HFF-Myc (cell line): ENCODE measurements at regions not wholly inside any gene's neighbourhood (a gene's known extent, or its start where the extent isn't known, plus 50 kb on each side); places are given as distances from the start of the nearest gene placed in this dataset.
"Not testable (repeated sequence)": the region's sequence is repeated elsewhere in the genome, so short reads cannot be mapped to it uniquely, and the experiment has no call there.

Source experiments
- DNase-seq: peaks from one replicate; pipeline ENCODE4 v3.0.0-alpha.2; 2011; ENCODE audit warnings: low read depth; ENCODE audit errors: extremely low read depth
- H3K4me3 ChIP-seq: replicated peaks from 2 replicates; pipeline ENCODE4 v1.5.1; 2011; ENCODE audit warnings: low read depth, mild to moderate bottlenecking, control low read depth, low read length
- CTCF ChIP-seq: IDR thresholded peaks from 2 replicates; pipeline ENCODE4 v1.5.1; 2012; ENCODE audit warnings: mild to moderate bottlenecking, low read depth, low read length, control low read depth; ENCODE audit errors: missing control alignments

GRCh38 chr2:234701421-234701820 is 204.5 kb upstream of the ARL4C start:
- no peak overlapping the region for H3K4me3 ChIP-seq
- DNase-seq = no peak
- no peak for TF ChIP-seq CTCF

GRCh38 chr2:234699456-234699855 is 202.6 kb upstream of the ARL4C start:
- H3K4me3 ChIP-seq = no peak overlapping the region
- no peak for DNase-seq
- TF ChIP-seq CTCF = no peak

- H3K4me3 ChIP-seq, DNase-seq: not testable (repeated sequence)
These were observed 200.5 kb upstream of the ARL4C start for GRCh38 chr2:234697300-234697876.

GRCh38 chr2:234695981-234696380 is 199.1 kb upstream of the ARL4C start:
- no peak for TF ChIP-seq CTCF
- H3K4me3 ChIP-seq = no peak overlapping the region
- DNase-seq = no peak

GRCh38 chr2:234694244-234695013 is 197.5 kb upstream of the ARL4C start:
- H3K4me3 ChIP-seq = no peak overlapping the region
- no peak for DNase-seq
- TF ChIP-seq CTCF = no peak

GRCh38 chr2:234693681-234694190 is 196.9 kb upstream of the ARL4C start:
- DNase-seq, H3K4me3 ChIP-seq: not testable (repeated sequence)

GRCh38 chr2:234693191-234693590 is 196.3 kb upstream of the ARL4C start:
- not testable (repeated sequence) for H3K4me3 ChIP-seq, DNase-seq

- no peak for DNase-seq
- TF ChIP-seq CTCF = no peak
- no peak overlapping the region for H3K4me3 ChIP-seq
These were observed 195.4 kb upstream of the ARL4C start for GRCh38 chr2:234691968-234692955.
